Peyer's patch (tissue), 4 donors: ENCODE measurements at regions not wholly inside any gene's neighbourhood (a gene's known extent, or its start where the extent isn't known, plus 50 kb on each side); places are given as distances from the start of the nearest gene placed in this dataset.

ENCODE experiments used
- POLR2A ChIP-seq, 2 donors: fragments of 450-650 bp; IDR thresholded peaks; one replicate each; pipeline ENCODE4 v1.5.1; 2017; ENCODE audit warnings: antibody characterized with exemption in 2 of 2, mild to moderate bottlenecking in 2 of 2, moderate library complexity in 2 of 2
- TF ChIP-seq, protein P1 (sequence below), 6 experiments: fragments of 450-650 bp in 4 of 6; fragments of 200-600 bp in 2 of 6; sonication (generic) in 1 of 6; IDR thresholded peaks; one replicate each; pipeline ENCODE4 v1.5.1; 2017 to 2019; ENCODE audit warnings: antibody characterized with exemption in 6 of 6, mild to moderate bottlenecking in 3 of 6, moderate library complexity in 1 of 6

DNA sequence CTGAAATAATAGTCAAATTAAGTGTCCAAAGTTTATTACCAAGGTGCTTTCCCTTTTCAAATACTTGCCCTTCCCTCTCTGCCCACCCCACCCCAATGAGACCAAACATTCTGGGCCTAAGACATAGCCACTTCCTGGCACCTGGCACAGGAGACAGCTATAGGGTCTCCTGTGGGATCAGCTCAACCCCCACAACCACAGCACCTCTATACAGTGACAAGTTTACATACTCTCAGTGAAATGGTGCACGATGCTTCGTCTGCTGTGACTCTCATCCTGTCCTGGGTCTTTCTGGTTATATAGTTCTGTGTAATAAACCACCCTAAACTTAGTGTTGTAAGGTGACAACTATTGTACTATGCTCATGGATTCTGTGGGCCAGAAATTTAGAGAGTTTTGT lies 466.2 kb downstream of the FBXO15 start:
- TF ChIP-seq, protein P1, sequence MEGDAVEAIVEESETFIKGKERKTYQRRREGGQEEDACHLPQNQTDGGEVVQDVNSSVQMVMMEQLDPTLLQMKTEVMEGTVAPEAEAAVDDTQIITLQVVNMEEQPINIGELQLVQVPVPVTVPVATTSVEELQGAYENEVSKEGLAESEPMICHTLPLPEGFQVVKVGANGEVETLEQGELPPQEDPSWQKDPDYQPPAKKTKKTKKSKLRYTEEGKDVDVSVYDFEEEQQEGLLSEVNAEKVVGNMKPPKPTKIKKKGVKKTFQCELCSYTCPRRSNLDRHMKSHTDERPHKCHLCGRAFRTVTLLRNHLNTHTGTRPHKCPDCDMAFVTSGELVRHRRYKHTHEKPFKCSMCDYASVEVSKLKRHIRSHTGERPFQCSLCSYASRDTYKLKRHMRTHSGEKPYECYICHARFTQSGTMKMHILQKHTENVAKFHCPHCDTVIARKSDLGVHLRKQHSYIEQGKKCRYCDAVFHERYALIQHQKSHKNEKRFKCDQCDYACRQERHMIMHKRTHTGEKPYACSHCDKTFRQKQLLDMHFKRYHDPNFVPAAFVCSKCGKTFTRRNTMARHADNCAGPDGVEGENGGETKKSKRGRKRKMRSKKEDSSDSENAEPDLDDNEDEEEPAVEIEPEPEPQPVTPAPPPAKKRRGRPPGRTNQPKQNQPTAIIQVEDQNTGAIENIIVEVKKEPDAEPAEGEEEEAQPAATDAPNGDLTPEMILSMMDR (IDR thresholded peaks at IDR 0.05) = no peak
- TF ChIP-seq POLR2A (IDR thresholded peaks at IDR 0.05) = no peak
